ENCODE measurements at regions not wholly inside any gene's neighbourhood (a gene's known extent, or its start where the extent isn't known, plus 50 kb on each side); places are given as distances from the start of the nearest gene placed in this dataset.

DNA sequence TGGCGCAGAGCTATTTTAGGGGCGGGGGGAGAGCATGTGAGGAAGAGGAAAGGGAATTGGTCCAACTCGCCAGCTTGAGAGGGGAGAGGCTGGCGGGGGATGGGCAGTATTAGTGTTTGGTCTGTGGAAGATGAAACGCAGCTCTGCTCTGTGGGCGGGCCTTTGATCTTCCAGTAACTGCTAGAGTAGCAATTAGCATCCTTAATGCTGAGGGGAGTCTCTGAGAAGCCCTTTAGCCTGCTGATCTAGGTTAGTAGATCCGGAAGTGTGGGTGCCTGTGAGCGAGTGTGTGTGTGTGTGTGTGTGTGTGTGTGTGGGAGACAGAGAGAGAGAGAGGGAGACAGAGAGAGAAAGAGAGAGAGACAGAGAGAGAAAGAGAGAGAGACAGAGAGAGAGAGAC lies 117.2 kb upstream of the BACH2 start:
- TF ChIP-seq, protein P1, sequence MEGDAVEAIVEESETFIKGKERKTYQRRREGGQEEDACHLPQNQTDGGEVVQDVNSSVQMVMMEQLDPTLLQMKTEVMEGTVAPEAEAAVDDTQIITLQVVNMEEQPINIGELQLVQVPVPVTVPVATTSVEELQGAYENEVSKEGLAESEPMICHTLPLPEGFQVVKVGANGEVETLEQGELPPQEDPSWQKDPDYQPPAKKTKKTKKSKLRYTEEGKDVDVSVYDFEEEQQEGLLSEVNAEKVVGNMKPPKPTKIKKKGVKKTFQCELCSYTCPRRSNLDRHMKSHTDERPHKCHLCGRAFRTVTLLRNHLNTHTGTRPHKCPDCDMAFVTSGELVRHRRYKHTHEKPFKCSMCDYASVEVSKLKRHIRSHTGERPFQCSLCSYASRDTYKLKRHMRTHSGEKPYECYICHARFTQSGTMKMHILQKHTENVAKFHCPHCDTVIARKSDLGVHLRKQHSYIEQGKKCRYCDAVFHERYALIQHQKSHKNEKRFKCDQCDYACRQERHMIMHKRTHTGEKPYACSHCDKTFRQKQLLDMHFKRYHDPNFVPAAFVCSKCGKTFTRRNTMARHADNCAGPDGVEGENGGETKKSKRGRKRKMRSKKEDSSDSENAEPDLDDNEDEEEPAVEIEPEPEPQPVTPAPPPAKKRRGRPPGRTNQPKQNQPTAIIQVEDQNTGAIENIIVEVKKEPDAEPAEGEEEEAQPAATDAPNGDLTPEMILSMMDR (IDR thresholded peaks at IDR 0.05; ENCODE audit: low read depth, low read length), result no peak
- no peak for TF ChIP-seq MYC (IDR thresholded peaks at IDR 0.05; ENCODE audit: low read depth, low read length)
- TF ChIP-seq POLR2A (IDR thresholded peaks at IDR 0.05; ENCODE audit: extremely low read depth, insufficient read length), result no peak
